T-cell (primary cell): ENCODE measurements at regions not wholly inside any gene's neighbourhood (a gene's known extent, or its start where the extent isn't known, plus 50 kb on each side); places are given as distances from the start of the nearest gene placed in this dataset.

ENCODE experiments used
- ATAC-seq, 4 experiments: fragments of 200-7000 bp in 3 of 4; fragments of 150-1000 bp in 1 of 4; cut with Tn5 transposase; replicated peaks in 1 of 4; 1 replicate in 3 of 4; 2 replicates in 1 of 4; pipeline ENCODE4 v1.10.0; 2021; ENCODE audit warnings: moderate library complexity in 3 of 4, mild to moderate bottlenecking in 2 of 4, moderate number of reproducible peaks in 1 of 4
- CTCF ChIA-PET, 2 donors: fragments of 300-600 bp; sonication (Branson Sonifier 250); formaldehyde crosslinking; loops; one replicate each; lab custom pipeline; 2022; ENCODE audit warnings: antibody characterized with exemption in 2 of 2; lab: Charles Lee
- POLR2A ChIA-PET, 2 donors: fragments of 300-600 bp; sonication (Branson Sonifier 250); formaldehyde crosslinking; loops; one replicate each; lab custom pipeline; 2022; ENCODE audit warnings: antibody characterized with exemption in 2 of 2; lab: Charles Lee
- DNase-seq, 35 experiments: peaks; one replicate each; pipeline versions ENCODE4 v3.0.0 to v3.0.0-alpha.2; 2013 to 2023
- H3K27ac ChIP-seq: one replicate; pipeline ENCODE4 v1.5.1; 2013; ENCODE audit warnings: low read length
- H3K27me3 ChIP-seq, 2 experiments: replicated peaks in 1 of 2; 1 replicate in 1 of 2; 2 replicates in 1 of 2; pipeline versions ENCODE4 v1.6.1 to v1.7.0; 2013; ENCODE audit warnings: low read length in 1 of 2, mixed read lengths in 1 of 2; ENCODE audit not compliant: control insufficient read depth in 2 of 2, insufficient read depth in 2 of 2; ENCODE audit errors: extremely low read depth in 1 of 2
- H3K36me3 ChIP-seq, 2 donors: 1 replicate in 1 of 2; 2 replicates in 1 of 2; pipeline versions ENCODE4 v1.6.1 to v1.7.0; 2013; ENCODE audit warnings: low read length in 1 of 2; ENCODE audit not compliant: control insufficient read depth in 2 of 2, insufficient read depth in 1 of 2; ENCODE audit errors: extremely low read depth in 1 of 2
- H3K4me1 ChIP-seq, 2 experiments: 1 replicate in 1 of 2; 2 replicates in 1 of 2; pipeline versions ENCODE4 v1.6.1 to v1.7.0; 2013; ENCODE audit warnings: low read length in 2 of 2, mixed read lengths in 1 of 2; ENCODE audit not compliant: insufficient read depth in 2 of 2, control insufficient read depth in 1 of 2; ENCODE audit errors: extremely low read depth in 1 of 2
- H3K4me3 ChIP-seq, 2 donors: 1 replicate in 1 of 2; 2 replicates in 1 of 2; pipeline versions ENCODE4 v1.5.1 to v1.7.0; 2013; ENCODE audit warnings: mild to moderate bottlenecking in 2 of 2, low read length in 1 of 2, moderate library complexity in 1 of 2; ENCODE audit not compliant: control insufficient read depth in 1 of 2; ENCODE audit errors: extremely low read depth in 1 of 2
- H3K9me3 ChIP-seq: 2 replicates; pipeline ENCODE4 v1.7.0; 2013
- H3K27ac Mint-ChIP-seq, 2 donors: one replicate each; pipeline ENCODE4 v1.8.0; 2020 to 2021; ENCODE audit warnings: mild to moderate bottlenecking in 2 of 2, mixed read lengths in 2 of 2
- H3K27me3 Mint-ChIP-seq, 2 donors: one replicate each; pipeline ENCODE4 v1.8.0; 2021 to 2022; ENCODE audit warnings: mixed read lengths in 2 of 2
- H3K36me3 Mint-ChIP-seq: one replicate; pipeline ENCODE4 v1.8.0; 2021; ENCODE audit warnings: mixed read lengths
- H3K4me1 Mint-ChIP-seq, 3 donors: one replicate each; pipeline ENCODE4 v1.8.0; 2020 to 2022; ENCODE audit warnings: mixed read lengths in 3 of 3, mild to moderate bottlenecking in 1 of 3
- H3K4me3 Mint-ChIP-seq, 3 donors: one replicate each; pipeline ENCODE4 v1.8.0; 2020 to 2022; ENCODE audit warnings: mild to moderate bottlenecking in 3 of 3, mixed read lengths in 3 of 3, moderate library complexity in 3 of 3
- H3K9me3 Mint-ChIP-seq, 3 donors: one replicate each; pipeline ENCODE4 v1.8.0; 2020 to 2022; ENCODE audit warnings: mixed read lengths in 3 of 3
- WGBS: methylation state at CpG from one replicate; pipeline ENCODE4 v1.1.5; 2013; ENCODE audit warnings: missing lambda C conversion rate; ENCODE audit not compliant: insufficient coverage; 5-methylcytosine and 5-hydroxymethylcytosine counted together

- Mint-ChIP-seq H3K27me3 (no peaks in the 10 kb centered on the region), H3K9me3 (peaks cover 0 to 4% (median 4%) of the 10 kb centered on the region in 3 donors), H3K27ac (no peak overlapping the region), H3K36me3 (no peaks in the 10 kb centered on the region), H3K4me3 (no peak overlapping the region), H3K4me1 (no peaks in the 10 kb centered on the region)
- ATAC-seq: no peak
- WGBS: no CpG with 5 or more reads among the region's 1 CpG
- Histone ChIP-seq H3K27me3 (no peaks in the 10 kb centered on the region), H3K4me1 (no peaks in the 10 kb centered on the region), H3K27ac (no peak overlapping the region), H3K4me3 (no peak overlapping the region), H3K9me3 (no peaks in the 10 kb centered on the region), H3K36me3 (no peaks in the 10 kb centered on the region)
- DNase-seq: no peak
- POLR2A ChIA-PET: no interaction called here
- CTCF ChIA-PET: no interaction called here
Measured at GRCh38 chr1:103416681-103417286, 108.7 kb upstream of the RNPC3 start.

- Mint-ChIP-seq H3K4me3 (no peak overlapping the region), H3K36me3 (no peaks in the 10 kb centered on the region), H3K9me3 (peaks cover 4 to 13% (median 7%) of the 10 kb centered on the region in 3 donors), H3K27ac (no peak overlapping the region), H3K4me1 (no peaks in the 10 kb centered on the region), H3K27me3 (no peaks in the 10 kb centered on the region)
- ChIA-PET CTCF (no interaction called here), POLR2A (no interaction called here)
- 33% methylated on average over 1 of the region's 1 CpG for WGBS
- ATAC-seq (no peak), DNase-seq (no peak)
- no peaks in the 10 kb centered on the region for H3K4me1 ChIP-seq
- no peaks in the 10 kb centered on the region for H3K36me3 ChIP-seq
- no peaks in the 10 kb centered on the region for H3K9me3 ChIP-seq
- H3K4me3 ChIP-seq: no peak overlapping the region
- H3K27ac ChIP-seq: no peak overlapping the region
- no peaks in the 10 kb centered on the region for H3K27me3 ChIP-seq
Measured at GRCh38 chr1:103387898-103388297, 137.6 kb upstream of the RNPC3 start.

- no peak overlapping the region for H3K4me3 ChIP-seq
- H3K4me3 Mint-ChIP-seq: no peak overlapping the region
- H3K27ac Mint-ChIP-seq: no peak overlapping the region
- H3K36me3 ChIP-seq: no peaks in the 10 kb centered on the region
- H3K9me3 Mint-ChIP-seq: peaks cover 0 to 5% (median 0%) of the 10 kb centered on the region in 3 donors
- no peaks in the 10 kb centered on the region for H3K36me3 Mint-ChIP-seq
- no peak for DNase-seq
- H3K4me1 ChIP-seq: no peaks in the 10 kb centered on the region
- ATAC-seq: no peak
- H3K4me1 Mint-ChIP-seq: no peaks in the 10 kb centered on the region
- H3K27ac ChIP-seq: no peak overlapping the region
- WGBS: no CpG with 5 or more reads among the region's 3 CpGs
- H3K27me3 ChIP-seq: no peaks in the 10 kb centered on the region
- POLR2A ChIA-PET: no interaction called here
- CTCF ChIA-PET: no interaction called here
- no peaks in the 10 kb centered on the region for H3K9me3 ChIP-seq
- no peaks in the 10 kb centered on the region for H3K27me3 Mint-ChIP-seq
Measured at GRCh38 chr1:103373991-103374390, 151.5 kb upstream of the RNPC3 start.

GRCh38 chr1:103372866-103373265, 152.6 kb upstream of the RNPC3 start:
- CTCF ChIA-PET: no interaction called here
- Mint-ChIP-seq H3K27ac (no peak overlapping the region), H3K4me3 (no peak overlapping the region), H3K27me3 (no peaks in the 10 kb centered on the region), H3K4me1 (no peaks in the 10 kb centered on the region), H3K36me3 (no peaks in the 10 kb centered on the region), H3K9me3 (no peaks in the 10 kb centered on the region)
- Histone ChIP-seq H3K4me1 (no peaks in the 10 kb centered on the region), H3K4me3 (no peak overlapping the region), H3K9me3 (no peaks in the 10 kb centered on the region), H3K36me3 (no peaks in the 10 kb centered on the region), H3K27ac (no peak overlapping the region), H3K27me3 (no peaks in the 10 kb centered on the region)
- DNase-seq: no peak
- POLR2A ChIA-PET: interaction anchor here in 1 of 2 donors (0.7 kb wide), 1 partner anchor 72 kb away, joined by 3 read pairs; no protein-coding TSS in a partner anchor
- ATAC-seq: no peak

- Mint-ChIP-seq H3K27me3 (no peaks in the 10 kb centered on the region), H3K36me3 (no peaks in the 10 kb centered on the region), H3K4me1 (no peaks in the 10 kb centered on the region), H3K4me3 (no peak overlapping the region), H3K27ac (no peak overlapping the region), H3K9me3 (peaks cover 0 to under 1% (median under 1%) of the 10 kb centered on the region in 3 donors)
- DNase-seq (no peak), ATAC-seq (no peak)
- Histone ChIP-seq H3K27me3 (no peaks in the 10 kb centered on the region), H3K36me3 (no peaks in the 10 kb centered on the region), H3K27ac (no peak overlapping the region), H3K9me3 (no peaks in the 10 kb centered on the region), H3K4me3 (no peak overlapping the region), H3K4me1 (no peaks in the 10 kb centered on the region)
- WGBS: no CpG with 5 or more reads among the region's 2 CpGs
- ChIA-PET CTCF (no interaction called here), POLR2A (no interaction called here)
Measured at GRCh38 chr1:103371234-103371633, 154.3 kb upstream of the RNPC3 start.

GRCh38 chr1:103367186-103367585, 158.3 kb upstream of the RNPC3 start:
- CTCF ChIA-PET: no interaction called here
- WGBS: 63% methylated on average over 2 of the region's 4 CpGs
- Histone ChIP-seq H3K36me3 (no peaks in the 10 kb centered on the region), H3K4me3 (no peak overlapping the region), H3K4me1 (no peaks in the 10 kb centered on the region), H3K27ac (no peak overlapping the region), H3K9me3 (no peaks in the 10 kb centered on the region), H3K27me3 (no peaks in the 10 kb centered on the region)
- H3K36me3 Mint-ChIP-seq: no peaks in the 10 kb centered on the region
- no peak for DNase-seq
- no peaks in the 10 kb centered on the region for H3K27me3 Mint-ChIP-seq
- H3K4me3 Mint-ChIP-seq: no peak overlapping the region
- no peak for ATAC-seq
- POLR2A ChIA-PET: no interaction called here
- H3K4me1 Mint-ChIP-seq: no peaks in the 10 kb centered on the region
- H3K27ac Mint-ChIP-seq: no peak overlapping the region
- H3K9me3 Mint-ChIP-seq: peaks cover 0 to 4% (median 4%) of the 10 kb centered on the region in 3 donors
